Glomerular visceral epithelial cell (primary cell): ENCODE measurements at regions not wholly inside any gene's neighbourhood (a gene's known extent, or its start where the extent isn't known, plus 50 kb on each side); places are given as distances from the start of the nearest gene placed in this dataset.
"Not testable (repeated sequence)": the region's sequence is repeated elsewhere in the genome, so short reads cannot be mapped to it uniquely, and the experiment has no call there.

Source experiments
- DNase-seq: peaks from one replicate; pipeline ENCODE4 v3.0.0-alpha.2; 2016; ENCODE audit errors: extremely low spot score

GRCh38 chr17:33942414-33942813, 312.7 kb upstream of the CCL2 start:
- DNase-seq: no peak

- DNase-seq: no peak
Measured at GRCh38 chr17:33944412-33944811, 310.7 kb upstream of the CCL2 start.

GRCh38 chr17:33944826-33945225, 310.3 kb upstream of the CCL2 start:
- no peak for DNase-seq

GRCh38 chr17:33945646-33946546, 309.2 kb upstream of the CCL2 start:
- no peak for DNase-seq

GRCh38 chr17:33947762-33948161, 307.3 kb upstream of the CCL2 start:
- DNase-seq: no peak

- no peak for DNase-seq
Measured at GRCh38 chr17:33948309-33948708, 306.8 kb upstream of the CCL2 start.

GRCh38 chr17:33949100-33949499, 306.0 kb upstream of the CCL2 start:
- no peak for DNase-seq

GRCh38 chr17:33950061-33950460, 305.0 kb upstream of the CCL2 start:
- DNase-seq: no peak

GRCh38 chr17:33952425-33952824, 302.7 kb upstream of the CCL2 start:
- DNase-seq: no peak

GRCh38 chr17:33954597-33954996, 300.5 kb upstream of the CCL2 start:
- no peak for DNase-seq

- no peak for DNase-seq
Measured at GRCh38 chr17:33955461-33955860, 299.6 kb upstream of the CCL2 start.

- DNase-seq: not testable (repeated sequence)
Measured at GRCh38 chr17:33959098-33959497, 296.0 kb upstream of the CCL2 start.

GRCh38 chr17:33962857-33963655, 292.0 kb upstream of the CCL2 start:
- DNase-seq: no peak

- no peak for DNase-seq
Measured at GRCh38 chr17:33964344-33964979, 290.6 kb upstream of the CCL2 start.

- DNase-seq: no peak
Measured at GRCh38 chr17:33966410-33967059, 288.6 kb upstream of the CCL2 start.

- no peak for DNase-seq
Measured at GRCh38 chr17:33967608-33968349, 287.3 kb upstream of the CCL2 start.

GRCh38 chr17:33968350-33969044, 286.6 kb upstream of the CCL2 start:
- no peak for DNase-seq

- DNase-seq: no peak
Measured at GRCh38 chr17:33970279-33970678, 284.8 kb upstream of the CCL2 start.

GRCh38 chr17:33972763-33973162, 282.3 kb upstream of the CCL2 start:
- DNase-seq: no peak

GRCh38 chr17:33973491-33973890, 281.6 kb upstream of the CCL2 start:
- DNase-seq: no peak

GRCh38 chr17:33974276-33974675, 280.8 kb upstream of the CCL2 start:
- no peak for DNase-seq
